OCI-LY3 (cell line): ENCODE measurements at regions not wholly inside any gene's neighbourhood (a gene's known extent, or its start where the extent isn't known, plus 50 kb on each side); places are given as distances from the start of the nearest gene placed in this dataset.

Source experiments
- H2AFZ ChIP-seq: fragments of 200-600, 300-600 bp; shearing (Covaris generic); 2 replicates; pipeline ENCODE4 v1.6.0; 2014; ENCODE audit warnings: antibody characterized with exemption, low read depth, low read length
- H3K27ac ChIP-seq: fragments of 200-600, 300-600 bp; sonication (generic); 2 replicates; pipeline ENCODE4 v1.5.1; 2014; ENCODE audit warnings: mild to moderate bottlenecking, low read length, moderate library complexity, mixed read lengths
- H3K27me3 ChIP-seq: fragments of 200-600, 300-600 bp; sonication (generic); 2 replicates; pipeline ENCODE4 v1.6.1; 2014; ENCODE audit warnings: low read depth, low read length, mixed read lengths
- H3K36me3 ChIP-seq: fragments of 200-600, 300-600 bp; sonication (generic); replicated peaks from 2 replicates; pipeline ENCODE3; 2014; ENCODE audit warnings: low read depth, low read length, mixed read lengths
- H3K4me1 ChIP-seq: fragments of 300-600, 200-600 bp; sonication (generic); 2 replicates; pipeline ENCODE4 v1.6.1; 2014; ENCODE audit warnings: low read length, mixed read lengths
- H3K4me2 ChIP-seq: fragments of 200-600, 300-600 bp; sonication (generic); 2 replicates; pipeline ENCODE4 v1.6.1; 2014; ENCODE audit warnings: low read length, mixed read lengths
- H3K4me3 ChIP-seq: fragments of 300-600, 200-600 bp; sonication (generic); 2 replicates; pipeline ENCODE4 v1.5.1; 2014; ENCODE audit warnings: antibody characterized with exemption, mild to moderate bottlenecking, low read length, moderate library complexity
- H3K79me2 ChIP-seq: fragments of 300-600, 200-600 bp; shearing (Covaris generic); 2 replicates; pipeline ENCODE4 v1.6.1; 2014; ENCODE audit warnings: mild to moderate bottlenecking, low read length, mixed read lengths
- H3K9ac ChIP-seq: fragments of 300-600, 200-600 bp; shearing (Covaris generic); 2 replicates; pipeline ENCODE4 v1.6.0; 2014; ENCODE audit warnings: mild to moderate bottlenecking, low read length, moderate library complexity
- H3K9me3 ChIP-seq: fragments of 200-600, 300-600 bp; shearing (Covaris generic); 2 replicates; pipeline ENCODE4 v1.6.1; 2014; ENCODE audit warnings: low read length, mixed read lengths; ENCODE audit not compliant: insufficient read depth
- H4K20me1 ChIP-seq: fragments of 200-600, 300-600 bp; sonication (generic); 2 replicates; pipeline ENCODE4 v1.6.1; 2016; ENCODE audit warnings: low read length, mixed read lengths; ENCODE audit not compliant: insufficient read depth
- EZH2phosphoT487 ChIP-seq: fragments of 200-600 bp; shearing (Covaris generic); IDR thresholded peaks from 2 replicates; pipeline ENCODE4 v1.6.1; 2018; ENCODE audit warnings: antibody characterized with exemption, mixed run types, low read depth
- TF ChIP-seq, protein P1 (sequence below): fragments of 200-600, 300-600 bp; sonication (generic); IDR thresholded peaks from 2 replicates; pipeline ENCODE4 v1.5.1; 2014; ENCODE audit warnings: antibody characterized with exemption, low read length, low read depth

DNA sequence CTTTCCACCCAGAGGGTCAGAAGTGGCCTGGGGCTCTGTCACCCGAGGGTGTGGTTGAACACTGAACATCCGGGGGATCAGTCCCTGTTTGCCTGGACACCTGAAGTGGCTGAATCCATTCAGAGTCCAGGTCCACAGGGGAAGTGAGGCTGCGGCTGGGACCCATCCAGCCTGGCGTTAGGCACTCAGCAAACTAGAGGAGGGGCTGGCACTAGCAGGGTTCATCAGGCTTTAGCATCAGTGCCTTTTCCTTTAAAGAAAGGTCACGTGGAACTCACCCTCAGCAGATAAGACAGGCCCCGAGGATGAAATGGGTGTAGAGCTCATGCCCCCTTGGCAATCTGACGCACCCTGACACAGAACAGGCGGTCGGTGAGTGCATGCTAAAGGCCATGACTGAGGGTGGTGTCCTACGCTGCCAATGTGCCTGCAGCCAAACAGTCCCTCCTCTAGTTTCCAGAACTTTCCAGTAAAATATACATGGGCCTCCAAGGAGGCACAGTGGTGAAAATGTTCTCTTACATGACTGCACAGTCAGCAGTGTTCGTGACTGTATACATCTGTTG lies 72.4 kb upstream of the ARHGEF7 start:
- Histone ChIP-seq H3K4me2 (no peak overlapping the region), H4K20me1 (no peaks in the 10 kb centered on the region), H2AFZ (no peak overlapping the region), H3K27me3 (peaks cover 28% of the 10 kb centered on the region), H3K9ac (no peak overlapping the region), H3K4me1 (peaks cover 19% of the 10 kb centered on the region), H3K79me2 (no peaks in the 10 kb centered on the region), H3K36me3 (no peaks in the 10 kb centered on the region), H3K27ac (no peak overlapping the region), H3K4me3 (no peak overlapping the region), H3K9me3 (no peaks in the 10 kb centered on the region)
- no peak for TF ChIP-seq EZH2phosphoT487
- TF ChIP-seq, protein P1, sequence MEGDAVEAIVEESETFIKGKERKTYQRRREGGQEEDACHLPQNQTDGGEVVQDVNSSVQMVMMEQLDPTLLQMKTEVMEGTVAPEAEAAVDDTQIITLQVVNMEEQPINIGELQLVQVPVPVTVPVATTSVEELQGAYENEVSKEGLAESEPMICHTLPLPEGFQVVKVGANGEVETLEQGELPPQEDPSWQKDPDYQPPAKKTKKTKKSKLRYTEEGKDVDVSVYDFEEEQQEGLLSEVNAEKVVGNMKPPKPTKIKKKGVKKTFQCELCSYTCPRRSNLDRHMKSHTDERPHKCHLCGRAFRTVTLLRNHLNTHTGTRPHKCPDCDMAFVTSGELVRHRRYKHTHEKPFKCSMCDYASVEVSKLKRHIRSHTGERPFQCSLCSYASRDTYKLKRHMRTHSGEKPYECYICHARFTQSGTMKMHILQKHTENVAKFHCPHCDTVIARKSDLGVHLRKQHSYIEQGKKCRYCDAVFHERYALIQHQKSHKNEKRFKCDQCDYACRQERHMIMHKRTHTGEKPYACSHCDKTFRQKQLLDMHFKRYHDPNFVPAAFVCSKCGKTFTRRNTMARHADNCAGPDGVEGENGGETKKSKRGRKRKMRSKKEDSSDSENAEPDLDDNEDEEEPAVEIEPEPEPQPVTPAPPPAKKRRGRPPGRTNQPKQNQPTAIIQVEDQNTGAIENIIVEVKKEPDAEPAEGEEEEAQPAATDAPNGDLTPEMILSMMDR = no peak

DNA sequence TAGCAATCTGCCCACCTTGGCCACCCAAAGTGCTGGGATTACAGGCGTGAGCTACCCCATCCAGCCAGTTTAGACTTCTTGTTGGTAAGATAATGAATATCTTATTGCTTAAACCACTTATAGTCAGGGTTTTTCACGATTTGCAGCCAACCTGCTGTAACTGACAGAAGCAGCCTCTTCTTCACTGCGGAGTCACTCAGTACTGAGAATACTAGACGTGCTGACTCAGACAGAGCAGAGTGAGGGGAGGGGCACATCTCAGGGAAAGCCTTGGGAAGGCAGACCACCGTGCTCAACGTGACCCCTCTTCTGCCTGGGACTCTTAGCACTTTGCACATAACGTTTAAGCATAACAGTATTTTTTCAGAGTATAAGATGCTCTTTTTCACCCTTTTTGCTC lies 74.3 kb upstream of the ARHGEF7 start:
- Histone ChIP-seq H3K9ac (no peak overlapping the region), H3K9me3 (no peaks in the 10 kb centered on the region), H3K4me3 (no peak overlapping the region), H3K36me3 (no peaks in the 10 kb centered on the region), H3K4me2 (no peak overlapping the region), H4K20me1 (no peaks in the 10 kb centered on the region), H2AFZ (no peak overlapping the region), H3K27ac (no peak overlapping the region), H3K27me3 (peaks cover 31% of the 10 kb centered on the region), H3K4me1 (peaks cover under 1% of the 10 kb centered on the region), H3K79me2 (no peaks in the 10 kb centered on the region)
- TF ChIP-seq EZH2phosphoT487 = no peak
- TF ChIP-seq, protein P1 = no peak

DNA sequence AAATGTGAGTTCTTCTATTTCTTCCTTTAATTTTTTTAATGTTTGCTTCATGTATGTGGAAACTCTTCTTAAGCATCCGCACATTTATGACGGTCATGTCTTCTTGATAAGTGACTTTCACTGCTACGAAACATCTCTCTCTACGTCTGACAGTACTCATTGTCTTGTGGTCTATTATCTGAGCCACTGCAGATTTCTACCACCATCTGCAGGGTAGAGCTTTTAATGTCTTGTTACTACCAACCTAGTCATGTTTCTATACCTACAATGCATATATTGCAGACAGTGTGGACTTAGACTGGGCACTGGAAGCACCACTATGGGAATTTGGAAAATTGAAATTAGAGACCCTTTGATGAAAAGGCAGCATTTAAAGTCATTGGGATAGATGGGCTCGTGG lies 75.4 kb upstream of the ARHGEF7 start:
- no peaks in the 10 kb centered on the region for H4K20me1 ChIP-seq
- no peak overlapping the region for H3K9ac ChIP-seq
- H3K36me3 ChIP-seq = no peaks in the 10 kb centered on the region
- no peak overlapping the region for H3K27ac ChIP-seq
- H3K4me3 ChIP-seq = no peak overlapping the region
- H3K79me2 ChIP-seq = no peaks in the 10 kb centered on the region
- H3K27me3 ChIP-seq = peaks cover 31% of the 10 kb centered on the region
- no peaks in the 10 kb centered on the region for H3K9me3 ChIP-seq
- no peak overlapping the region for H3K4me2 ChIP-seq
- H2AFZ ChIP-seq = no peak overlapping the region
- no peak for TF ChIP-seq EZH2phosphoT487
- TF ChIP-seq, protein P1 = peak; percentile 20; the same call in 1 of the 2 replicates
- no peaks in the 10 kb centered on the region for H3K4me1 ChIP-seq

DNA sequence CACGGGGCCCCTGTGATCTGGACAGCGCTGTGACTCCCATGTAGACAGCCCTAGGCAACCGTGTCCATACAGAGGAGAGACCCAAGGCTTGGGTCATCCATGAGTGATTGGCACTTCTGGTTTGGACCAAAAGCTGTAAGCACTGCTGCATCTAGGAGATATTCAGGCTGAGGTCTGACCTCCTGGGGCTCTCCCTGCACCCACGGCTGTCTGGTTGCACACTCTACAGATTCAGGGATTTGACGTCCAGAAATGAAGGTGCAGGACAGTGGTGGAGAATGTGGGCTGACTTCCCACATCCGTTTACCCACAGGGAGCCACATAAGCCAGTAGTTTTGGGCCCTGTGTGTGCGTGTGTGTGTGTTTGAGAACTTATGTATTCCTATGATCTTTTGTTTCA lies 76.2 kb upstream of the ARHGEF7 start:
- no peak overlapping the region for H3K4me2 ChIP-seq
- H3K27me3 ChIP-seq = peaks cover 31% of the 10 kb centered on the region
- no peaks in the 10 kb centered on the region for H3K4me1 ChIP-seq
- no peak overlapping the region for H3K9ac ChIP-seq
- no peak overlapping the region for H2AFZ ChIP-seq
- no peaks in the 10 kb centered on the region for H3K79me2 ChIP-seq
- H4K20me1 ChIP-seq = no peaks in the 10 kb centered on the region
- H3K4me3 ChIP-seq = no peak overlapping the region
- no peak overlapping the region for H3K27ac ChIP-seq
- no peak for TF ChIP-seq EZH2phosphoT487
- TF ChIP-seq, protein P1 = no peak
- no peaks in the 10 kb centered on the region for H3K9me3 ChIP-seq
- no peaks in the 10 kb centered on the region for H3K36me3 ChIP-seq
